Prostate gland (tissue), 2 donors: ENCODE measurements at regions not wholly inside any gene's neighbourhood (a gene's known extent, or its start where the extent isn't known, plus 50 kb on each side); places are given as distances from the start of the nearest gene placed in this dataset.
A peak's percentile ranks its signal among the peaks of the same experiment; 100 is the strongest.

Experiments used
- DNase-seq: peaks from one replicate; pipeline ENCODE4 v3.0.0-alpha.2; 2019; ENCODE audit warnings: low spot score
- H3K27ac ChIP-seq, 2 donors: fragments of 200-600 bp; sonication (generic); 2 replicates each; pipeline ENCODE4 v1.5.1; 2017 to 2019
- H3K27me3 ChIP-seq: fragments of 200-600 bp; sonication (generic); replicated peaks from 2 replicates; pipeline ENCODE4 v1.5.1; 2019; ENCODE audit not compliant: insufficient read depth
- H3K36me3 ChIP-seq, 2 donors: fragments of 200-600 bp; sonication (generic); 1 replicate in 1 of 2; 2 replicates in 1 of 2; pipeline versions ENCODE4 v1.5.1 to v1.8.1; 2017 to 2019
- H3K4me1 ChIP-seq: fragments of 200-600 bp; sonication (generic); replicated peaks from 2 replicates; pipeline ENCODE4 v1.5.1; 2019
- H3K4me3 ChIP-seq, 2 donors: fragments of 200-600 bp; sonication (generic); 2 replicates each; pipeline ENCODE4 v1.5.1; 2017 to 2019
- H3K9me3 ChIP-seq: fragments of 200-600 bp; sonication (generic); 2 replicates; pipeline ENCODE4 v1.5.1; 2017
- POLR2A ChIP-seq: fragments of 450-650 bp; IDR thresholded peaks from one replicate; pipeline ENCODE4 v1.6.1; 2016; ENCODE audit warnings: antibody characterized with exemption, mild to moderate bottlenecking
- POLR2AphosphoS5 ChIP-seq: sonication (generic); formaldehyde crosslinking; IDR thresholded peaks from one replicate; pipeline ENCODE4 v1.6.1; 2017; ENCODE audit warnings: antibody characterized with exemption
- WGBS: methylation state at CpG from one replicate; pipeline ENCODE4 v1.1.5; 2018; 5-methylcytosine and 5-hydroxymethylcytosine counted together
- intact Hi-C: fragments of 100-400 bp; cut with DNase I; formaldehyde crosslinking; loops from one replicate; pipeline ENCODE4 v1.14.2; 2022
- TF ChIP-seq, protein P1 (sequence below), 4 experiments: fragments of 200-600 bp in 2 of 4; fragments of 450-650 bp in 2 of 4; sonication (generic) in 2 of 4; IDR thresholded peaks; 1 replicate in 3 of 4; 2 replicates in 1 of 4; pipeline ENCODE4 v1.5.1; 2016 to 2019; ENCODE audit warnings: antibody characterized with exemption in 4 of 4, mild to moderate bottlenecking in 2 of 4, moderate library complexity in 2 of 4

DNA sequence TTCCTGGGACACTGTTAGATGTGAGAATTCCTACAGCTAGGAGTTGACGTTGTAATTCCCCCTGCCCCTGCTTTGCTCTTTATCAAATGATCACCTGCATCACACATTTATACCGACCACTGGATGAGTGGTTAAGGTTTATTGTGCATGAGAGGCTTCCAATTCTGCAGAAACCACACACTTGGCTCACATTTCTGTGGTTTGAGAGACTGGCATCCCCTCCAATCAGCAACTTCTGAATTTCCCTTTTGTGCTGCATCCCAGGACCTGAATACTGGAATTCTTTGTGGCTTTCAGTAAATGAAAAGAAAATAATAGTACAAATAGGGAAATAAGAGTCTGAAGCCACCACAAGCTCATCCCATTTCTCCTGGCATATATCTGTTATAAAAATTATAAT is 628.7 kb upstream of the PIK3C3 start:
- intact Hi-C loops, result no loop called here
- TF ChIP-seq, protein P1, sequence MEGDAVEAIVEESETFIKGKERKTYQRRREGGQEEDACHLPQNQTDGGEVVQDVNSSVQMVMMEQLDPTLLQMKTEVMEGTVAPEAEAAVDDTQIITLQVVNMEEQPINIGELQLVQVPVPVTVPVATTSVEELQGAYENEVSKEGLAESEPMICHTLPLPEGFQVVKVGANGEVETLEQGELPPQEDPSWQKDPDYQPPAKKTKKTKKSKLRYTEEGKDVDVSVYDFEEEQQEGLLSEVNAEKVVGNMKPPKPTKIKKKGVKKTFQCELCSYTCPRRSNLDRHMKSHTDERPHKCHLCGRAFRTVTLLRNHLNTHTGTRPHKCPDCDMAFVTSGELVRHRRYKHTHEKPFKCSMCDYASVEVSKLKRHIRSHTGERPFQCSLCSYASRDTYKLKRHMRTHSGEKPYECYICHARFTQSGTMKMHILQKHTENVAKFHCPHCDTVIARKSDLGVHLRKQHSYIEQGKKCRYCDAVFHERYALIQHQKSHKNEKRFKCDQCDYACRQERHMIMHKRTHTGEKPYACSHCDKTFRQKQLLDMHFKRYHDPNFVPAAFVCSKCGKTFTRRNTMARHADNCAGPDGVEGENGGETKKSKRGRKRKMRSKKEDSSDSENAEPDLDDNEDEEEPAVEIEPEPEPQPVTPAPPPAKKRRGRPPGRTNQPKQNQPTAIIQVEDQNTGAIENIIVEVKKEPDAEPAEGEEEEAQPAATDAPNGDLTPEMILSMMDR (IDR thresholded peaks at IDR 0.05), result no peak
- no peak for TF ChIP-seq POLR2A
- no peak for TF ChIP-seq POLR2AphosphoS5
- Histone ChIP-seq H3K9me3 (no peaks in the 10 kb centered on the region), H3K36me3 (no peaks in the 10 kb centered on the region), H3K27me3 (no peaks in the 10 kb centered on the region), H3K27ac (no peak overlapping the region), H3K4me1 (no peaks in the 10 kb centered on the region), H3K4me3 (no peak overlapping the region)
- WGBS, result 39% methylated on average over 2 of the region's 2 CpGs
- no peak for DNase-seq

DNA sequence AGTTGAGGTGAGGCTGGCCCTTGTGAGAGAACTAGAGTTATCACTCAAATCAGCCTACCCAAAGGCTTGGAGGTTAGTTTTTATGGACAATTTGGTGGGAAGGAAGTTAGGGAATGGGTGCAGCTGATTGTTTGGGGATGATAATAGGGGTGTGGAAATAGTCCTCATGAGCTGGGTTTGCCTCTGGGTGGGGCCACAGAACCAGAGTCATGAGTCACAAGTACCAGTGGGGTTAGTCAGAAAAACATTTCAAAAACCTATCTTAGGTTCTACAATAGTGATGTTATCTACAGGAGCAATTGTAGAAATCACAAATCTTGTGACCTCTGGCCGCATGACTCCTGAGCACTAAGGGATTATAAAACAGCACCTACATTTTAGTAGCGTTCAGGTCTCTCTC is 630.1 kb upstream of the PIK3C3 start:
- H3K4me3 ChIP-seq, result no peak overlapping the region
- 93% methylated on average over 2 of the region's 2 CpGs for WGBS
- H3K36me3 ChIP-seq, result no peaks in the 10 kb centered on the region
- TF ChIP-seq POLR2AphosphoS5 (no peak), POLR2A (no peak)
- TF ChIP-seq, protein P1 (IDR thresholded peaks at IDR 0.05), result no peak
- no peaks in the 10 kb centered on the region for H3K4me1 ChIP-seq
- no peak overlapping the region for H3K27ac ChIP-seq
- no peaks in the 10 kb centered on the region for H3K9me3 ChIP-seq
- intact Hi-C loops, result no loop called here
- no peaks in the 10 kb centered on the region for H3K27me3 ChIP-seq
- no peak for DNase-seq

DNA sequence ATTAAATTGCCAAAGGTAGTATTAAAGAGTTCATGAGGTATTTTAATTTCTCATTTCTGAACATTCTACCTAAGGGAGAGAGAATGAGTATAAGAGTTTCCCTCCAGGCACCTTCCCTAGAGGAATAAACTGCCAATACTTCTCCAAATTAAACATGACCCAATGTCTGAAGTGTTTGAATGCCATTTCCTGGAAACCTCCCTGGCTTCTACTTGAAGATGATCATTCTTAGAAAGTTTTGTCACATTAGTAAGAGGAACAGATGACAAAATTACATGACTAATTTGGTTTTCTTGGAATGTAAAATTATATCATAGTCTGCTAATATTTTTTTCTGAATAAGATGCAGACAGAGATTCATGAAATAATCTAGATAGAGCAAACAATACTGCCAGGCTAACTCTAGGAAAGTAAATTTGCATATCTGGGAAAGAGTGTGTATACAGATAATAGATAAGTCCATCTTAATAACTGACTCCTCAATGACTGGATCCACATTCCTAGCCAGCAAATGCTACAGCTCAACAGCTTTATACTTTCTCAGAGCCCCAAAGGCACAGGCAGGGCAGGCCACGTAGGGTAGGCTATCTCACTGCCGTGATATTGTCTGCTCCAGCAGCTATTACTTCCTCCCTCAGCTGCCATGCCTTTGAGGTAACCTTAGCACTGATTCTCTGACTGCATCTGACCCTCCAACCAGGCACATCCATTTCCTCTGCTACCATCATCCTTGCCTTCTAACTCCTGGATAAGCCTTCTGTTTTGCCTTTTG is 630.8 kb upstream of the PIK3C3 start:
- 84% methylated on average over 2 of the region's 2 CpGs for WGBS
- intact Hi-C loops, result no loop called here
- Histone ChIP-seq H3K4me3 (no peak overlapping the region), H3K4me1 (no peaks in the 10 kb centered on the region), H3K27me3 (no peaks in the 10 kb centered on the region), H3K9me3 (no peaks in the 10 kb centered on the region), H3K36me3 (no peaks in the 10 kb centered on the region), H3K27ac (no peak overlapping the region)
- TF ChIP-seq POLR2A (no peak), POLR2AphosphoS5 (no peak)
- TF ChIP-seq, protein P1 (IDR thresholded peaks at IDR 0.05), result no peak
- no peak for DNase-seq

GRCh38 chr18:41323044-41323443 is 632.0 kb upstream of the PIK3C3 start:
- no peaks in the 10 kb centered on the region for H3K27me3 ChIP-seq
- TF ChIP-seq POLR2A, result no peak
- no peak for TF ChIP-seq POLR2AphosphoS5
- TF ChIP-seq, protein P1 (IDR thresholded peaks at IDR 0.05), result no peak
- intact Hi-C loops, result no loop called here
- no peak for DNase-seq
- H3K4me3 ChIP-seq, result no peak overlapping the region
- H3K4me1 ChIP-seq, result no peaks in the 10 kb centered on the region
- H3K9me3 ChIP-seq, result no peaks in the 10 kb centered on the region
- no peaks in the 10 kb centered on the region for H3K36me3 ChIP-seq
- H3K27ac ChIP-seq, result no peak overlapping the region

GRCh38 chr18:41320100-41320499 is 634.9 kb upstream of the PIK3C3 start:
- Histone ChIP-seq H3K4me3 (no peak overlapping the region), H3K27me3 (no peaks in the 10 kb centered on the region), H3K4me1 (no peaks in the 10 kb centered on the region), H3K36me3 (no peaks in the 10 kb centered on the region), H3K9me3 (no peaks in the 10 kb centered on the region), H3K27ac (no peak overlapping the region)
- intact Hi-C loops, result no loop called here
- TF ChIP-seq POLR2AphosphoS5 (no peak), POLR2A (no peak)
- TF ChIP-seq, protein P1 (IDR thresholded peaks at IDR 0.05), result no peak
- DNase-seq, result peak; percentile 15
- 39% methylated on average over 2 of the region's 2 CpGs for WGBS
